Type B pancreatic cell (in vitro differentiated cells): ENCODE measurements at regions not wholly inside any gene's neighbourhood (a gene's known extent, or its start where the extent isn't known, plus 50 kb on each side); places are given as distances from the start of the nearest gene placed in this dataset.

Experiments used
- DNase-seq: peaks from one replicate; pipeline ENCODE4 v3.0.0; 2021; ENCODE audit warnings: mixed read lengths; ENCODE audit not compliant: unreplicated experiment; ENCODE audit errors: extremely low spot score
- H3K27ac Mint-ChIP-seq: 2 replicates; pipeline ENCODE4 v1.8.0; 2021; ENCODE audit warnings: mild to moderate bottlenecking, mixed read lengths
- H3K27me3 Mint-ChIP-seq: 2 replicates; pipeline ENCODE4 v1.8.0; 2021; ENCODE audit warnings: mixed read lengths
- H3K36me3 Mint-ChIP-seq: 2 replicates; pipeline ENCODE4 v1.8.0; 2021; ENCODE audit warnings: mixed read lengths
- H3K4me1 Mint-ChIP-seq: one replicate; pipeline ENCODE4 v1.8.0; 2021; ENCODE audit warnings: mixed read lengths; ENCODE audit not compliant: unreplicated experiment
- H3K4me3 Mint-ChIP-seq: 2 replicates; pipeline ENCODE4 v1.8.0; 2021; ENCODE audit warnings: mild to moderate bottlenecking, mixed read lengths
- H3K9me3 Mint-ChIP-seq: 2 replicates; pipeline ENCODE4 v1.8.0; 2021; ENCODE audit warnings: mixed read lengths
- CTCF ChIP-seq: fragments of 200-600 bp; sonication (generic); conservative IDR thresholded peaks from 2 replicates; pipeline ENCODE4 v1.5.0; 2021; ENCODE audit warnings: antibody characterized with exemption, mild to moderate bottlenecking

GRCh38 chr1:72634946-72635345 lies 352.6 kb upstream of the NEGR1 start:
- no peaks in the 10 kb centered on the region for H3K36me3 Mint-ChIP-seq
- H3K4me3 Mint-ChIP-seq, result no peak overlapping the region
- TF ChIP-seq CTCF, result no peak
- H3K9me3 Mint-ChIP-seq, result no peaks in the 10 kb centered on the region
- no peak for DNase-seq
- no peak overlapping the region for H3K27ac Mint-ChIP-seq
- H3K4me1 Mint-ChIP-seq, result peaks cover 5% of the 10 kb centered on the region
- no peaks in the 10 kb centered on the region for H3K27me3 Mint-ChIP-seq

DNA sequence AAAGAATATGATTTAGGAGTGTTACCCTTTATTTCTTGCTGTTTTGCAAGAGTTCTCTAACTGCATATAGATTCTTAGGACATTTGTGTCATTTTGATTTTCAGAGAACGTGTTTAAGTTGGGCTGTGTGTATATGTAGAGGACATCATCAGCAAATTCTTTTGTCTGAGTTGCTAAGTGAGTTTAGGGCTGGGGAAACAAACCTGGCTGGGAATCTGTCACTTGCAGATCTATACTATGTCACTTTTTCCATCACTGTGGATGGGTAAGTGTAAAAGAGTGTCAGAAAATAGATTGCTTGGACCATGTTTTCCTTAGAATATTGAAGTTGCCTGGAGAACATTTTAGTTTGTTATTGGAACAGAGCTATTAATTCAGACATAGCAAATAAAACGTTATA lies 349.1 kb upstream of the NEGR1 start:
- Mint-ChIP-seq H3K27me3 (no peaks in the 10 kb centered on the region), H3K4me1 (peaks cover 2% of the 10 kb centered on the region), H3K9me3 (no peaks in the 10 kb centered on the region), H3K4me3 (no peak overlapping the region), H3K36me3 (no peaks in the 10 kb centered on the region), H3K27ac (no peak overlapping the region)
- DNase-seq, result no peak
- no peak for TF ChIP-seq CTCF

DNA sequence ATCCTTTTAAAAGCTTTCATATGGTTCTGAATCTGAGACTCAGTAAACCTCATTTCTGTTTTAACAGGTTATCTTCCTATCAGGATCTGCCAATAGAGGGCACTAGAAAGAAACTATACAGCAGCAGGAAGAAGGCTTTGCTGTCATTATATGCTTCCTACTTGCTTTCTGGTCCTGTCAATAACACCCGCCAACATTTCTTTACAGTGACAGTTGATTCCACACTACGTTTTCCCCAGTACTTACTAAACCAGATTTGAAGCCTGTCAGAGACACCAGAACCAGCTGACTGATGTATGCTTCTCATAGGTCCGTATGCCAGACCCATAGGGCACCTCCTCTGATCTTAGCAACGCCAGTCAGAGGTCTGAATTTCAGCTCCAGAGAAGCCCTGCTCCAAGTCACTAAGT lies 341.0 kb upstream of the NEGR1 start:
- Mint-ChIP-seq H3K4me3 (peak overlapping the region; percentile 72), H3K27me3 (no peaks in the 10 kb centered on the region)

DNA sequence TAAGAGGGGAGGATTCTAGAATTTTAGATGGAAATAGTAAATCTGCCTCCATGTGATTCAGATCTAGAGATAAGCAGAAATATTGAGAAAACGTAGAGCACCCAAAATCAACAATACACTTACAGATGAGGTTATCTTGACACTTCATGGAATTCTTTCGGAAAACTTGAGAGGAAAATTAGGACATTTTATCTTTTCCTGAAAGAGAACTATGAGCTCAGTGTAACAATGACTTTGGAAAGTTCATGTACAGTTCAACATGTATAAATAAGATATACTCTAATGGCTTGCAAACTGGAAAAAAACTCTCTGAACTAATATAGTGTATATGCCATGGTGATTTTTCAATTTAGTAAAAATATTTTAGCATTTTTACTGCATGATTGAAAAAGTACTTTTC lies 338.1 kb upstream of the NEGR1 start:
- H3K4me1 Mint-ChIP-seq, result no peaks in the 10 kb centered on the region
- DNase-seq, result no peak
- H3K27ac Mint-ChIP-seq, result no peak overlapping the region
- H3K27me3 Mint-ChIP-seq, result no peaks in the 10 kb centered on the region
- no peak overlapping the region for H3K4me3 Mint-ChIP-seq
- no peak for TF ChIP-seq CTCF
- H3K36me3 Mint-ChIP-seq, result no peaks in the 10 kb centered on the region
- no peaks in the 10 kb centered on the region for H3K9me3 Mint-ChIP-seq

More for the DNA sequence above, 341.0 kb upstream of the NEGR1 start:
- Mint-ChIP-seq H3K9me3 (no peaks in the 10 kb centered on the region), H3K4me1 (no peaks in the 10 kb centered on the region), H3K36me3 (no peaks in the 10 kb centered on the region), H3K27ac (no peak overlapping the region)
- peak; percentile 81 for TF ChIP-seq CTCF
- no peak for DNase-seq

DNA sequence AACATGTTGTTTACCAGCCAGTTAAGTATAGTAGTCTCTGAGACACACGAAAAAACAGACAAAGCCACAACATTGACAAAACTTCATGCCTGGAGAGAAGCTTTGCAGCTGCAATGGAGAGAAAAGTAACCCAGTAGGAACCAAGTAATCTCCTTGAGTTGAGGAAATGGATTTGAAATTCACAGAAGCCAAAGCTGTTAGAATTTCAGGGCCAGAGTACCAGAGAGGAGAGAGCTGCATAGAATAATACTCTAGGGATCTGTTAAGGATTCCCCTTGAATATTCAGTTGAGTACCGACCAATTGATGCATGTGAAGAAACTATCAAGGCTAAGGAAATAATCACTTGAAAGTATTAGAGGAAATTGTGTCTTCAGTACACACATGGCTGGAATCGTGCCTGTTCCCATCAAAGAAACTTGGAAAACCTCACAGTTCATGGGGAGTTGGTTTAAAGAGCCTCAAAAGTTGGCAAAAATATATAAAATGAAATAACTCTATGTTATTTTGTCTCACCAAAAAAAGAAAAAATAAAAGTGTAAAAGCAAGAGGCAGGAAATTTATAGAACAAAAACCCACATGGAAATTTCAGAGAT lies 324.0 kb upstream of the NEGR1 start:
- TF ChIP-seq CTCF, result no peak
- H3K36me3 Mint-ChIP-seq, result no peaks in the 10 kb centered on the region
- H3K4me3 Mint-ChIP-seq, result no peak overlapping the region
- H3K27ac Mint-ChIP-seq, result no peak overlapping the region
- H3K4me1 Mint-ChIP-seq, result no peaks in the 10 kb centered on the region
- no peaks in the 10 kb centered on the region for H3K27me3 Mint-ChIP-seq
- H3K9me3 Mint-ChIP-seq, result no peaks in the 10 kb centered on the region
- no peak for DNase-seq
